ENCODE measurements at regions not wholly inside any gene's neighbourhood (a gene's known extent, or its start where the extent isn't known, plus 50 kb on each side); places are given as distances from the start of the nearest gene placed in this dataset.

DNA sequence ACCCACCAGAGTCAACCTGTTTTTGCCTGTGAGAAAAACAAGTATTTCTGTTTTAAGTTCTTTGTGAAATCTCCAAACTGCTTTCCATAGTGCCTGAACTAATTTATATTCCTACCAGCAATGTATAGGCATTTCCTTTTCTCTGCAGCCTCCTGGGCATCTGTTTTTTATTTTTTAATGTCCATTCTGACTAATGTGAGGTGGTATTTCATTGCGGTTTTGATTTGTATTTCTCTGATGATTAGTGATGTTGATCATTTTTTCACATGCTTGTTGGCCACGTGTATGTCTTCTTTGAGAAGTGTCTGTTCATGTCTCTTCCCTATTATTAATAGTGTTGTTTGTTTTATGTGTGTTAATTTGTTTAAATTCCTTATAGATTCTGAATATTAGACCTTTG is 820.5 kb downstream of the MCTP2 start:
- DNase-seq (ENCODE audit: unreplicated experiment) = no peak
- no peak overlapping the region for H3K4me3 Mint-ChIP-seq (ENCODE audit: unreplicated experiment)
- TF ChIP-seq CTCF (IDR thresholded peaks at IDR 0.05; ENCODE audit: unreplicated experiment) = no peak
- H3K27me3 Mint-ChIP-seq (ENCODE audit: insufficient read depth, unreplicated experiment) = no peaks in the 10 kb centered on the region
- no peaks in the 10 kb centered on the region for H3K4me1 Mint-ChIP-seq (ENCODE audit: insufficient read depth, unreplicated experiment)
- ChIA-PET CTCF (interaction anchor here (0.7 kb wide), 1 partner anchor 262 kb away, joined by 3 read pairs; no protein-coding TSS in a partner anchor), POLR2A (no interaction called here)
- intact Hi-C loops (cut with micrococcal nuclease) = no loop called here
- BruUV-seq (replicated peaks) = no TSS peak
- no peak overlapping the region for H3K27ac Mint-ChIP-seq (ENCODE audit: low read depth, unreplicated experiment)
- no peaks in the 10 kb centered on the region for H3K36me3 Mint-ChIP-seq (ENCODE audit: insufficient read depth, unreplicated experiment)
- H3K9me3 Mint-ChIP-seq (ENCODE audit: unreplicated experiment) = peaks cover 8% of the 10 kb centered on the region

- H3K27me3 Mint-ChIP-seq (ENCODE audit: insufficient read depth, unreplicated experiment) = no peaks in the 10 kb centered on the region
- ChIA-PET CTCF (no interaction called here), POLR2A (interaction anchor here (0.6 kb wide), 1 partner anchor 49 kb away, joined by 3 read pairs; no protein-coding TSS in a partner anchor)
- H3K27ac Mint-ChIP-seq (ENCODE audit: low read depth, unreplicated experiment) = no peak overlapping the region
- peaks cover 6% of the 10 kb centered on the region for H3K36me3 Mint-ChIP-seq (ENCODE audit: insufficient read depth, unreplicated experiment)
- TF ChIP-seq CTCF (IDR thresholded peaks at IDR 0.05; ENCODE audit: unreplicated experiment) = no peak
- H3K4me1 Mint-ChIP-seq (ENCODE audit: insufficient read depth, unreplicated experiment) = no peaks in the 10 kb centered on the region
- BruUV-seq (replicated peaks) = no TSS peak
- H3K4me3 Mint-ChIP-seq (ENCODE audit: unreplicated experiment) = no peak overlapping the region
- DNase-seq (ENCODE audit: unreplicated experiment) = no peak
- intact Hi-C loops (cut with micrococcal nuclease) = no loop called here
- H3K9me3 Mint-ChIP-seq (ENCODE audit: unreplicated experiment) = no peaks in the 10 kb centered on the region
Observed at GRCh38 chr15:95059346-95059905, 828.1 kb downstream of the MCTP2 start.

DNA sequence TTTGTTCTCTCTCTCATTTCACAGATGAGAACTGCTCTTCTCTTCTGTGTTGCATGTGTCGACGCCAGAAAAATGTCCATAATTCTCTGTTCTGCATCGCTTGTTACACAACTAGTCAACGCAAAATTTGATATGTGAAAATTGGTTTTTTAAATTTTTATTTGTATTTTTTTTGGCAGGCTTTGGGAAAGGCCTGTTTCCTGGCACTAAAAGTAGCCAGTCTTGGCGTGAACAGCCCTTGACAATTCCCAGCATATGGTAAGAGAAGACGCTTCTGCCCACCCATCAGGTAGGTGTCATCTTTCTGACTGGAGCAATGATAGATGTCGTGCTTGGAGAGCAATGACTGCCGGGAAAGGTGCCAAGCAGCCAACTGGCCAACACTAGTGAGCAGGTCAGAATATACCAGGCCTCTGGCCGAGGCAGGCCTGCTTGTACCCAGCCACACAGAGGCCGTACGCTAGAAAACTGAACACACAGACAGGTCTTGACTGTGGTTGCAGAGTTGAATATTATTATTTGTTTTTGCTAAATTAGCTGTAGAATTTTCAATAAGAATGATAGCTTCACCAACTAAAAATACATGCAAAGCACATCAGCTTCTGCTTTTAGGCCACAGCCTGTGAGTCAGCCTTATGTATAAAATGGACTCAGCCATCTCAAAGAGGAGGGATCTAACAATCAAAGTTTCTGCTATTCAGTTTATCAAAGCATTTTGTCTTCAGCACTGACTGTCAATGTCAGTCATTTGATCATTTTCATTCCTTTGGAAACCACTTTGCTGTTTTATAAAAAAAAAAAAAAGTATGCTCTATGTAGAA is 837.5 kb downstream of the MCTP2 start:
- H3K27ac Mint-ChIP-seq (ENCODE audit: low read depth, unreplicated experiment) = no peak overlapping the region
- peaks cover 14% of the 10 kb centered on the region for H3K9me3 Mint-ChIP-seq (ENCODE audit: unreplicated experiment)
- no peaks in the 10 kb centered on the region for H3K36me3 Mint-ChIP-seq (ENCODE audit: insufficient read depth, unreplicated experiment)
- H3K27me3 Mint-ChIP-seq (ENCODE audit: insufficient read depth, unreplicated experiment) = no peaks in the 10 kb centered on the region
- no peak for TF ChIP-seq CTCF (IDR thresholded peaks at IDR 0.05; ENCODE audit: unreplicated experiment)
- H3K4me3 Mint-ChIP-seq (ENCODE audit: unreplicated experiment) = no peak overlapping the region
- no TSS peak for BruUV-seq (replicated peaks)
- ChIA-PET CTCF (interaction anchor here (0.6 to 0.7 kb wide), 2 partner anchors 16 to 855 kb away, joined by 3 read pairs; no protein-coding TSS in a partner anchor), POLR2A (interaction anchor here (0.6 kb wide), 1 partner anchor 27 kb away, joined by 3 read pairs; no protein-coding TSS in a partner anchor)
- DNase-seq (ENCODE audit: unreplicated experiment) = no peak
- intact Hi-C loops (cut with micrococcal nuclease) = no loop called here
- no peaks in the 10 kb centered on the region for H3K4me1 Mint-ChIP-seq (ENCODE audit: insufficient read depth, unreplicated experiment)

- Mint-ChIP-seq H3K36me3 (ENCODE audit: insufficient read depth, unreplicated experiment) (no peaks in the 10 kb centered on the region), H3K4me3 (ENCODE audit: unreplicated experiment) (no peak overlapping the region), H3K27ac (ENCODE audit: low read depth, unreplicated experiment) (no peak overlapping the region), H3K27me3 (ENCODE audit: insufficient read depth, unreplicated experiment) (no peaks in the 10 kb centered on the region), H3K9me3 (ENCODE audit: unreplicated experiment) (no peaks in the 10 kb centered on the region), H3K4me1 (ENCODE audit: insufficient read depth, unreplicated experiment) (no peaks in the 10 kb centered on the region)
- BruUV-seq (replicated peaks) = no TSS peak
- POLR2A ChIA-PET = no interaction called here
- TF ChIP-seq CTCF (IDR thresholded peaks at IDR 0.05; ENCODE audit: unreplicated experiment) = no peak
- CTCF ChIA-PET = interaction anchor here (1.2 kb wide), 1 partner anchor 35 kb away, joined by 3 read pairs; no protein-coding TSS in a partner anchor
- DNase-seq (ENCODE audit: unreplicated experiment) = no peak
- intact Hi-C loops (cut with micrococcal nuclease) = no loop called here
Observed at GRCh38 chr15:95075792-95076677, 844.7 kb downstream of the MCTP2 start.

Measured in MCF 10A (cell line).